ENCODE measurements at regions not wholly inside any gene's neighbourhood (a gene's known extent, or its start where the extent isn't known, plus 50 kb on each side); places are given as distances from the start of the nearest gene placed in this dataset.
"Not testable (repeated sequence)": the region's sequence is repeated elsewhere in the genome, so short reads cannot be mapped to it uniquely, and the experiment has no call there.

GRCh38 chr6:40671001-40671693, 84.0 kb upstream of the LRFN2 start:
- DNase-seq, result no peak

GRCh38 chr6:40669343-40669742, 82.2 kb upstream of the LRFN2 start:
- no peak for DNase-seq

GRCh38 chr6:40668203-40668602, 81.0 kb upstream of the LRFN2 start:
- DNase-seq, result no peak

GRCh38 chr6:40666530-40666929, 79.4 kb upstream of the LRFN2 start:
- DNase-seq, result no peak

GRCh38 chr6:40661726-40662125, 74.6 kb upstream of the LRFN2 start:
- no peak for DNase-seq

- DNase-seq, result not testable (repeated sequence)
Observed at GRCh38 chr6:40656772-40657171, 69.6 kb upstream of the LRFN2 start.

GRCh38 chr6:40654828-40655227, 67.7 kb upstream of the LRFN2 start:
- DNase-seq, result no peak

GRCh38 chr6:40645043-40645442, 57.9 kb upstream of the LRFN2 start:
- no peak for DNase-seq

- no peak for DNase-seq
Observed at GRCh38 chr6:40642837-40643236, 55.7 kb upstream of the LRFN2 start.

GRCh38 chr6:40642190-40642589, 55.0 kb upstream of the LRFN2 start:
- no peak for DNase-seq

GRCh38 chr6:40640599-40641227, 53.5 kb upstream of the LRFN2 start:
- no peak for DNase-seq
